T-helper 2 cell treated with Interferon-gamma antibody and Interleukin-4, amounts not matched to agents 100 ng/mL and 5 ng/mL, for 36 hours (primary cell): ENCODE measurements at regions not wholly inside any gene's neighbourhood (a gene's known extent, or its start where the extent isn't known, plus 50 kb on each side); places are given as distances from the start of the nearest gene placed in this dataset.

ENCODE experiments used
- intact Hi-C: fragments of 100-400 bp; cut with micrococcal nuclease; formaldehyde crosslinking; loops from one replicate; pipeline ENCODE4 v1.15.1; 2023

DNA sequence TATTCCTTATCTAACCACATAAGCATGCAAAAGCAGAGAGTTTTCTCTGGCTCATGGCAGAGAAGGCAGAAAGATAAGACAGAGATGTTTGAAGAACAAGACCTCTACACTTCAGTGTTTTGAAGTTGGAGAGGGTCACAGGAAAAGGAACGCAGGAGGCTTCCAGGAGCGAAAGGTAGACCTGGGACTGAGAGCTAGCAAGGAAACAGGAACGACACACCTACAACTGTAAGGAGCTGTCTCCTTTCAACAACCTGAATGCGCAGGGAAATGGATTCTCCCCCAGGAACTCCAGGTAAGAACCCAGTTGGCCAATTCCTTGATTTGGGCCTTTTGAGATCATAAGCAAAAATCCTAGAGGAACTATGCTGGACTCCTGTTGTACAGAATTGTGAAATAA, 746.6 kb upstream of the DDX18 start:
- intact Hi-C loops, result no loop called here

DNA sequence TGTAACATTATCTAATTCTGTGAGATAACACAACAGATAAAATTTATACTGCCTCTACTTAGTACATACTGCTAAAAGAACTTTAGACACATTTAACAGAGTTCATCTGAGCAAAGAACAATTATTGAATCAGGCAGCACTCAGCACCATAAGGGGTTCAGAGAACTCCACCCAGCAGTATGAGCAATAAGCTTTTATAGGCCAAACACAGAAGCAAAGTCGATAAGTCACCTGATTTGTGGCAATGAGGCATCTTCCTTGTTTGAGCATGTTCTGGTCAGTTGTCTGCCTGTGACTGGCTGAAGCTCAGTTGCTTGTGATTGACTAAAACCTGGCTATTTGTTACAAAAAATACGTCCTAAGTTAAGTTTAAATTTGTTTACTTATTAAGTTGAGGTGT, 746.1 kb upstream of the DDX18 start:
- intact Hi-C loops, result no loop called here

DNA sequence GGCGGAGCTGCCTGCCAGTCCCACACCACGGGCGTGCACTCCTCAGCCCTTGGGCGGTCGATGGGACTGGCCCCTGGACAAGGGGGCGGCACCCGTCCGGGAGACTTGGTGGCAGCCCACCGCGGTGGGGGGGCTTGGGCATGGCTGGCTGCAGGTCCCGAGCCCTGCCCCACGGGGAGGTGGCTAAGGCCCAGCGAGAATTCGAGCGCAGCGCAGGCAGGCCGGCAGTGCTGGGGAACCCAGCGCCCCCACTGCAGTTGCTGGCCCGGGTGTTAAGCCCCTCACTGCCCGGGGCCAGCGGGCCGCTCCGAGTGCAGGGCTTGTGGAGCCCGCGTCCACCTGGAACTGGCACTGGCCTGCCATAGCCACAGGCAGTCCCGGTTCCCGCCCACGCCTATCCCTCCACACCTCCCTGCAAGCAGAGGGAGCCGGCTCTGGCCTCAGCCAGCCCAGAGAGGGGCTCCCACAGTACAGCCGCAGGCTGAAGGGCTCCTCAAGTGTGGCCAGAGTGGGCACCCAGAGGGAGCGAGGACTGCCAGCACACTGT, 742.9 kb upstream of the DDX18 start:
- intact Hi-C loops, result no loop called here

DNA sequence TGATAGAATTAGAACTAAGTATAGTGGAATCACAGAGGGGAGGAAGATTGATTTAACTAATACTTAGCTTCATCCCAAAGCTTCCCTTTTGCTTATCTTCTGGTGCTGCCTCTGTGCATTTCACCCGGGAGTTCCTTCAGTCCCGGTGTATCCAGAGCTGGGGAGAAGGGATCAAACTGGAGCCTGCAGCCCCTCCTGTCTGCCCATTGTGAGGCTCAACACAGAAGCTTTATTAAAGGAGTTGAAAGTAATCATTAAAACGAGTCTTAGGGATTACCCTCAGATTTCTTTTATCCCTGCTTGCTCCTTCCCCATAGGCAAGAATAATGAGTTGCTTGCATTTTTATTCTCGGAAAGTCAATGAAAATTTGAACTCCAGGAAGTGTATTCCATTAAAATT, 739.7 kb upstream of the DDX18 start:
- intact Hi-C loops, result no loop called here

DNA sequence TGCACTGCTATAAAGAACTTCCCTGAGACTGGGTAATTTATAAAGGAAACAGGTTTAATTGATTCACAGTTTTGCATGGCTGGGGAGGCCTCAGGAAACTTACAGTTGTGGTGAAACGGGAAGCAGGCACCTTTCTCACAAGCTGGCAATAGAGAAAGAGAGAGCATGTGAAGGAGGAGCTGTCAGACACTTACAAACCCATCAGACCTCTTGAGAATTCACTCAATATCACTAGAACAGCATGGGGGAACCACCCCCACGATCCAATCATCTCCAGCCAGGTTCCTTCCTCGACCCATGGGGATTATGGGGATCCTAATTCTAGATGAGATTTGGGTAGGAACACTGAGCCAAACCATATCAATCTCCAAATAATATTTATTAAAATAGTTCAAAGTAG, 729.2 kb upstream of the DDX18 start:
- intact Hi-C loops, result no loop called here

DNA sequence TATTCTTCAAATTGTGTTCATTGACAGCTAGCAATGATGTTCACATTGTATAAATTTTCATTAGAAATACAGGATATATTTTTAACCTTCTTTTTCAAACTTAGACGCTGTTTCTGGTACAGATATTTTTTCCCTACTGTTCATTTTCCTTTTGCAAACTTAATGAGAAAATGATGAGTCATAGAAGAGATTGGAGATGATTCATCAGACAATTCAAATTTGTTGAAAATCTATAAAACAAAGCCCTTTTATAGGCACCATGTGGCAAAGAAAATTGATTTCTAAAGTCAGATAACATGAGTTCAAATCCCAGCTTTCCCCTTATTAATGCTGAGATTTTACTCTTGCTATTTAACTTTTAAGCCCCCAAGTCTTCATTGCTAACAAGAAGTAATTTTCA, 728.8 kb upstream of the DDX18 start:
- intact Hi-C loops, result no loop called here

DNA sequence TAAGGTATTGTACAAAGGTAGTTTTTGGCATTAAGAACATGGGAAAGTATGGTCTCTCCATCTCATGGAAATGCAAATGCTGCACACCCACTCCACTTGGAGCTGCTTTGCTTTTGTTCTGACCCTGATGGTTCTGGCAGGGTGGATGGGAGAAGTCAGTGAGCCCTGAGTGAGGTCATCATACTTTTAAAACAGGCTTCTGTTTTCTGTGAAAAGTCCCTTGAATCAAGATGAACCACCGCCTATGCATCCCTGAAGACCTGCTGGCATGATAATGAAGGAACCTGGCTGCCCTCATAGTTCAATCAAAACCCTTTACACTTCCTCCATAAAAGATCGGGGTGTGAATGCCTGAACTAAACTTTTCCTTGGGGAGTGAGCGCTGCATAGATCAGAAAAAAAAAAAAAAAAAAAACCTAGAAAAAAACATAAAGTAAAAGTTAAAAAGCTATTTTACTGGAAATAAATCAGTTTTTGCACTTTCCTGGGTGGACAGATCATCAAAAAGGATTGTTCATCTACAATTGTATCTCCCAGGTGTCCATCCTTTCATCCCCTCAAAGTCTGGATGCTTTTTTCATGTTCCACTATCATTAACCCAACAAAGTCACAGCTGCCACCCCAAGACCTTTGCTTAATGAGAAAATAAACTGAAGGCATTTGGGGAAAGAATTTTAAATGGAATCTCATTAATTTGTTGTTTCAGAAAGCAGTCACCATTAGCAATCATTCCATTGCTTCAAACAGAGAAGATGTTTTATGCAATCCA, 728.1 kb upstream of the DDX18 start:
- intact Hi-C loops, result no loop called here

DNA sequence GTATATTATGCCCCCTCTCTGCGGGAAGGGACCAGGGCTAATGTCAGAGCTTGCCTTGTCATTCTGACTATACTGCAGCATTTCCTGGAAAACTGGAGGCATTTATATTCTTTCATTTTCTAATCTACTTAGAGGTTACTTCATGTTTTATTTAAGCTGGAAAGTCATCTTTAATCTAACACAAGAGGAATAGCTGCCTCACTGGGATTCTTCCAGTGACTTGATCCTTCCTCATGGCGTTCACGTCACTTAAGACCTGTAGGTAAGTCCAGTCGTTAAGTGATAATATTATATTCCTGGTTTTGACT, 727.6 kb upstream of the DDX18 start:
- intact Hi-C loops, result no loop called here

DNA sequence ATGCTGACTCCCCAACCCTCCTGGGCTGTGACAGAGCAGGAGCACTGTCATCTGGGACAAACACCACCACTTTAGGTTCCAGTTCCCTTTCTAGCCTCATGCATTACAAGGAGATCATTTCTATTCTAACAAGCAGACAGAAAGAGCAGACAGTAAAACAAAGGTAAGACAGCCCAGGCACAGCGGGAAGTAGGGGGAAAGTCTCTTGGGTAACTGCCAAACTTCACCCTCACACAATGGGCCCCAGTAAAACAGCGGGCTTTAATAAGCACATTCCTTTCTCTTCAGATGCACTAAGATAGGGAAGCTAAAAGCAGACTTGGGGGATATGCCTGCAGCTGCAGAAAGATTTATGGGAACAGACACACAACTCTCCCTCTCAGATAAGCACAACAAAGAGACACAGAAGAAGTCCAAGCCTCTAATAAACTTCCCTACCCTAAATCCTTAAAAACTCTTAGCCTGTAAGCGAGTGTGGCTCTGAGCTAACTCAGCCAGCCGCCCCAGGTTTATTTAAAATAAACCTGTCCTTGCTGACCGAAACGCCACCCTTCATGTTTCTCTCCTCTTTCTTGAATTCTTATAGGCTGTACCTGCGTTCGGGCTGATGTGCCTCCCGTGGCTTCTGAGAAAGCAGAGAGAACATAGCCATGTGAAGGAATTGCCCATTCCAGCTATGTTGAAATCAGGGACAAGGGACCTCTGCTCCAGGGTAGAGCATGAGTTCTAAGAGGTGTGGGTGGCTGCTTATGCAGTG, 726.8 kb upstream of the DDX18 start:
- intact Hi-C loops, result no loop called here

DNA sequence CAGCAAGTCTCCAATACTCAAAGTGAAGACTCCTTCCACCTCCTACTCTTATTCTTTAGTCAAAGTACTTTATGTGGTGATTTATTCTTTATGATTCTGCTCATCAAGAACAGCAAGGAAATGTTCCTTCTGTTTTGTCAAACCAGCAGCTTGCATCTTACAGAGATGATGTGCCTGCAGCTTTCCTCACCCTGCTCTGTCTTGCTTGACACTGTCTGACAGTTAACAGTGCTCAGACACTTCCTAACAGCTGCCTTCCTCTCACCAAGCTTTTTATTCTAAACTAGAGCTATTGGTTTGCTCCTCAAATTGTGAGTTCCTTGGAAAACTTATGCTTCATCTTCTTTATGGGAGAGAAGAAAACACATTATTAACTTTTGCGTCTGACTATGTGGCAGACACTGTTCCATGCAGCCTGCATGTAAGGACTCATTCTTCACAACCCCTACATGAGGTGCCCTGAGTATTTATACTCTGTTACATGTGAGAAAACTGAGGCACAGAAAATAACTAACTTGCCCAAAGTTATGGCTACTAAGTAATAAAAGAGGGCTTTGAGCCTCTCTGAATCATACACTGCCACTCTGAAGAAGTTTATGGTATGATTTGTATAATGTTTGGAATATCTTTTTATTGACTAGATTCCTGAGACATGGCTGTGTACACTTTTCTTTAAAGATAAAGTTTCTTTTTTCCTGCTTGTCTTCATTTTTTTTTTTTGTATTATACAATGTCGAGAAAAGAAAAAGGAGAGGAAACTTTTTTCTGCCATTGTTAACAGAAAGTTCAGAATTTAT, 723.3 kb upstream of the DDX18 start:
- intact Hi-C loops, result no loop called here

DNA sequence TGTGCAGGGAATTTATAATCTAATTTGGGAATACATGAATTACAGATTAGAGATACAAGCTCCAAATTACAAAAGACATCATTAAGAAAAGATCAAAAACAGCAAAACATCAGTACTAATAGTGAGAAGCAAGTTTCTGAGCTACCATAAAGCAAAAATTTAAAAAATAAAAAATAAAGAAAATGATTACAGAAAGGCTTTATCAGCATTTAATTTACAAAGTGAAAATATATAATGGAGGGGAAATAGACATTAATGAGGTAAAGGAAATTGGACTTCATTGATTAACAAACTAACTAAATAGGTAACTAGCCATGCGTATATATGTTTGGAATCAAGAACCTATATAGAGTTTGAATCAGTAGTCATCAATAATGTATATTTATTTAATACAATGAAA, 712.9 kb upstream of the DDX18 start:
- intact Hi-C loops, result no loop called here

DNA sequence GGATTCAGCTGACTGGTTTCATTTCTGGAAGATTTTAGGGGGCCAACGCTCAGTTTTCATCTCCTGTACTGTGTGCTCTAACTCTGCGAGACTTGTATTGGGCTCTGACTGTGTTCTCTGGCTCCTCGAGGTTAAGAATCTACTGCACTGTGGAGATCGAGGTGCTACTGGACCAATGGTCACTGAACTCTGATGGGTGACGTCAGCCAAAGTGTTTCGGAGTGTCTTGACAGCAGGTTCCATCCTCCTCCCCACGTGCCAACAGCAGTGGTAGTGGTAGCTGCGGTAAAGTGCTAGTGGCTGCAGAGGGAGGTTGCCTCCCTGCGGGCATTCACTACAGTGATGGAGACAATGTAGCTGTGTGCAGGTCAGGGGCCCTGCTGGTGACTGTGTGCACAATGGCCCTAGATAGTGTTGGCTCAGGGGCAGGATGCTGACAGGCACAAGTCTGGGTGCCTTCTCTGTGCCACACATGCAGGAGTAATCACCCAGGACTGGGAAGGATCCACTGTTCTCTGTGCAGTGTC, 705.7 kb upstream of the DDX18 start:
- intact Hi-C loops, result no loop called here

DNA sequence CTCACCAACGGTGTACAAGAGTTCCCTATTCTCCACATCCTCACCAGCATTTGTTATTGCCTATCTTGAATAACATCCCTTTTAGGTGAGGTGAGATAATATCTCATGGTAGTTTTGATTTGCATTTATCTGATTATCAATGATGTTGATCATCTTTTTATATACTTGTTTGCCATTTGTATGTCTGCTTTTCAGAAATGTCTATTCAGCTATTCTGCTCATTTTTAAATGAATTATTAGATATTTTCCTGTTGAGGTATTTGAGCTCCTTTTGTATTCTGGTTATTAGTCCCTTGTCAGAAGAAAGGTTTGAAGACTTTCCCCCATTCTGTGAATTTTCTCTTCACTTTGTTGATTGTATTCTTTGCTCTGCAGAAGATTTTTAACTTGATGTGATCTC, 695.5 kb upstream of the DDX18 start:
- intact Hi-C loops, result no loop called here

DNA sequence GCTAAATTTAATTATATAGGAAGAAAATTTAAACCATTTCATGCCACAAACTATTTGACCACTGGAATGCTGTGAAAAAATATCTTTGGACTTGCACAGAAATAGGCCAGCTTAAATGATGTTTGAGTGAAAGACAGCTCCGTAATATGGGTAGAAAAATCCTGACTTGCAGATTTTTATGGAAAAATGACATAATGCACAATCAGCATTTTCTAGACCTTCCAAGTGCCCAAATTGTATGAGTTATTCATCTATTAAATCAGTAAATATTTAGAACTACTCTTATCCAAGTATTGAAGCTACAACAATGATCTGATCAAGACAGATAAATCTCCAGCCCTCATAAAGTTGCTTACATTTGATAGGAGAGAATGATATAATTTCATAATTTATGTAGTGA, 691.1 kb upstream of the DDX18 start:
- intact Hi-C loops, result no loop called here

DNA sequence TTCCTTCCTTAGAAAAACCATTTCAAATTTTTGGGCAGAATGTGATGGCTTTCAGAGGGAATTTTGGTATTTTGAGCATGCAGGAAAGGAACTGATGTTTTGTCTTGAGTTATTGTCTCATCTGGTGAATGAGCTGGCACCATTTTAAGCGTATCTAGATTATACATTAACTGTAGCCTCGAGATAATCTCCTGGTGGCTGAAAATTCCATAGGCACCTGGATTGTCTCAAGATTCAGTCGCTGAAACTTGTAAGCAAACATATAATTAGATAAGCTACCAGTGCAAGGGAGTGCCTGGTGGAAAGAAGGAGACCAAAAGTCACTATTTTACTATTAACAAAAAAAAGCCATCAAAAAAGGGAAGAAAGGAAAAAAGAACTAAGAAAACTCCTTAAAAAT, 687.8 kb upstream of the DDX18 start:
- intact Hi-C loops, result no loop called here

DNA sequence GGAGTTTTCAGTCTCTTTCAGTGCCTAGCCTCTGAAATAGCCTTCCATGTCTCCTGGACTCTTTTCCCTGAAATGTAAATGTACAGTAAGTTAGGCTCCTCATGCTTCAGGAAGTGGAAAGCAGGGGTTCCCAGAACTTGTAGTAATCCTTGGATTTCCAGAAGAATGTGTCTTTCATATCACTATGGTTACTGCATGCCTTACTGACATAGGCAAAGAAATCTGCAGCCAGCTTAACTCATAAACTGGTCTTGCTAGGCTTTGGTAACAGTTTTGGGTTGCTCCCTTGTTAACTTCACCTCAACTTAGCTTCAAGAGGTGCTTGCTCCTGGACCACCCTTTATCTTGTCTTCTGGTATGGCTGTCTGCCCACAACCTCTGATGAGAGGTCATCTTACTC, 686.8 kb upstream of the DDX18 start:
- intact Hi-C loops, result no loop called here

DNA sequence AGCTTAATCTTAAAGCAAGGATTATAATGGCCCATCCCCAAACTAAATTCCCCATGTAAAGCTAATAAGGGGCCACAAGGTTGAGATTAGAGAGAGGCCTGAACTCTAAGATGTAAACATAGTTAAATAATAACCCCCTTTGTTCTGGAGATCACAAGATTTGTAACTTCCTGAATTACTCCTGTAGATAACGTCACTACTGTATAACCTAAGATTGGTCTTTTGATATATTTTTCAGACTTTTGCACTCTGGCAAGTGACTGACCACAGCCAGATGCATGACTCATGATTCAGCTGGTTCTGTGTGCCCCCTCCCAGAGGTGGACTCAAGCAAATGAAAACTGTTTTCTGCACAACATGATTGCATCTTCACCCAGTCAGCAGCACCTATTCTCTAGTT, 686.0 kb upstream of the DDX18 start:
- intact Hi-C loops, result no loop called here

DNA sequence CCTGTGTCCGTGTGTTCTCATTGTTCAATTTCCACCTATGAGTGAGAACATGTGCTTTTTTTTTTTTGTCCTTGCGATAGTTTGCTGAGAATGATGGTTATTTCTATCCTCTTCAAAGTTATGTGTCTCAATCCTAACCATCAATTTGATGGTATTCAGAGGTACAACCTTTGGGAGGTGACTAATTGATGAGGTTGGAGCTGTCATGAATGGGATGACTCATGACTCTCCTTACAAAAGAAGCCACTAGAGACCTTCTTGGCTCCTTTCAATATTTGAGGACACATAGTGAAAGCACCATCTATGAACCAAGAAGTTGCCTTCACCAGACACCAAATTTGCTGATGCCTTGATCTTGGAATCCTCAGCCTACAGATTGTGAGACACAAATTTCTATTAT, 677.1 kb upstream of the DDX18 start:
- intact Hi-C loops, result no loop called here

DNA sequence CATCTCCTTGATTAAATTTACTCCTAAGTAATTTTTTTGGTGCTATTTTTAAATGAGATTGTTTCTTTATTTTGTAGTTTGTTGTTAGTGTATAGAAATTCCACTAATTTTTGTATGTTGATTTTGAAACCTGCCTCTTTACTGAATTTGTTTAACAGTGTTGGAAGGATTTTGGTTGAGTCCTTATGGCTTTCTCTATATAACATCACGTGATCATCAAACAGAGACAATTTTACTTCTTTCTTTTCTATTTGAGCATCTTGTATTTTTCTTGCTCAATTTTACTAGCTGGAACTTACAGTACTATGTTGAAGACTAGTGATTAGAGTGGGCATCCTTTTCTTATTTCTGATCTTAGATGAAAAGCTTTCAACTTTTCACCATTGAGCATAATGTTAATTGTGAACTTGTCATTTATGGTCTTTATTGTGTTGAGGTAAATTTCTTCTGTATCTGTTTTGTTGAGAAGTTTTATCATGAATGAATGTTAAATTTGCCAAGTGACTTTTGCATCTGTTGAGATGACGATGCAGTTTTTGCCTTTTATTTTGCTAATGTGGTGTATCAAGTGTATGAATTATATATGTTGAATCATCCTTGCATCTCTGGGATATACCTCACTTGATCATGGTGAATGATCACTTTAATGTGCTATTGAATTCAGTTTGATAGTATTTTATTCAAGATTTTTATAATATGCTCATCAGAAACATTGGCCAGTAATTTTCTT, 645.3 kb upstream of the DDX18 start:
- intact Hi-C loops, result no loop called here

DNA sequence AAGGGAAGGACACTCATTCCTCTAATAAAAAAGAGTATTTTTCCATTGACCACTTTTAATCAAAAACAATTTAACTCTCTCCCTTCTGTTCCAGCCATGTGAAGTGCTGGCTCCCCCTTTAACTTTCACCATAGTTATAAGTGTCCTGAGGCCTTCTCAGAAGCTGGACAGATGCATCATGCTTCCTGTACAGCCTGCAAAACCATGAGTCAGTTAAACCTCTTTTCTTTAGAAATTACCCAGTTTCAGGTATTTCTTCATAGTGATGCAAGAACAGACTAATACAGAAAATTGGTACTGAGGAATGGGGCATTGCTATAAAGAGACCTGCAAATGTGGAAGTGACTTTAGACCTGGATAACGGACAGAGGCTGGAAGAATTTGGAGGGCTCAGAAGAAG, 643.6 kb upstream of the DDX18 start:
- intact Hi-C loops, result no loop called here

DNA sequence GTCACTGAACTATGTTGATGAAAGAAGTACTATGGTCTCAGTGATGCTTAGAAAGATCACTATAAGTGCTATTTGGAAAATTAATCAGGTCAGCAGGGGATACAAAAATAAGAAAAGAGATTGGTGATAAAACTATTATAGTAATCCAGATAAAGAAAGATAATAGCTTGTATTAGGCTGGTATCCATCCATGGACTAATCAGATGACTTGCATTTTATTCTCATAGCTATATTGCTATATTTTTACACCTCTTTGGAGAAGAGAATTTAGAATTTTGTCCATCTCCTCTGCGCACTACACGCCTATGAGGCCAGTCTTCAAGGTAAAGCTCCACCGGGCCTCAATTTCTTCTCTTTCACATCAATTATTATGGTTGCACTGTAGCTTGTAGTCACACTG, 635.1 kb upstream of the DDX18 start:
- intact Hi-C loops, result no loop called here
